GM15510 (cell line): ENCODE measurements at regions not wholly inside any gene's neighbourhood (a gene's known extent, or its start where the extent isn't known, plus 50 kb on each side); places are given as distances from the start of the nearest gene placed in this dataset.

Source experiments
- POLR2A ChIP-seq: IDR thresholded peaks from 3 replicates; pipeline ENCODE4 v1.6.1; 2011; ENCODE audit warnings: borderline replicate concordance; ENCODE audit not compliant: insufficient read length; ENCODE audit errors: extremely low read depth

GRCh38 chr22:49688516-49689254 lies 139.0 kb downstream of the BRD1 start:
- no peak for TF ChIP-seq POLR2A

GRCh38 chr22:49687786-49688515 lies 139.7 kb downstream of the BRD1 start:
- no peak for TF ChIP-seq POLR2A

GRCh38 chr22:49687333-49687732 lies 140.3 kb downstream of the BRD1 start:
- no peak for TF ChIP-seq POLR2A

- TF ChIP-seq POLR2A, result no peak
Measured at GRCh38 chr22:49686495-49687219, 141.0 kb downstream of the BRD1 start.

- TF ChIP-seq POLR2A, result no peak
Measured at GRCh38 chr22:49685686-49686085, 142.0 kb downstream of the BRD1 start.

GRCh38 chr22:49685116-49685515 lies 142.6 kb downstream of the BRD1 start:
- no peak for TF ChIP-seq POLR2A

GRCh38 chr22:49683032-49683431 lies 144.6 kb downstream of the BRD1 start:
- no peak for TF ChIP-seq POLR2A

GRCh38 chr22:49678842-49679170 lies 148.9 kb downstream of the BRD1 start:
- TF ChIP-seq POLR2A, result no peak

GRCh38 chr22:49678137-49678841 lies 149.4 kb downstream of the BRD1 start:
- TF ChIP-seq POLR2A, result no peak

GRCh38 chr22:49677495-49677889 lies 150.2 kb downstream of the BRD1 start:
- TF ChIP-seq POLR2A, result no peak

- no peak for TF ChIP-seq POLR2A
Measured at GRCh38 chr22:49676783-49677494, 150.7 kb downstream of the BRD1 start.

GRCh38 chr22:49676230-49676629 lies 151.4 kb downstream of the BRD1 start:
- no peak for TF ChIP-seq POLR2A

GRCh38 chr22:49674479-49675050 lies 153.1 kb downstream of the BRD1 start:
- TF ChIP-seq POLR2A, result no peak

- no peak for TF ChIP-seq POLR2A
Measured at GRCh38 chr22:49673048-49673447, 154.6 kb downstream of the BRD1 start.

GRCh38 chr22:49672014-49672516 lies 155.6 kb downstream of the BRD1 start:
- no peak for TF ChIP-seq POLR2A
